Progenitor cell of endocrine pancreas (in vitro differentiated cells): ENCODE measurements at regions not wholly inside any gene's neighbourhood (a gene's known extent, or its start where the extent isn't known, plus 50 kb on each side); places are given as distances from the start of the nearest gene placed in this dataset.

Experiments
- DNase-seq: peaks from one replicate; pipeline ENCODE4 v3.0.0; 2021; ENCODE audit warnings: low spot score; ENCODE audit not compliant: unreplicated experiment
- H3K27ac Mint-ChIP-seq: 2 replicates; pipeline ENCODE4 v1.8.0; 2021; ENCODE audit warnings: mild to moderate bottlenecking, moderate library complexity, mixed read lengths
- H3K27me3 Mint-ChIP-seq: 2 replicates; pipeline ENCODE4 v1.8.0; 2021; ENCODE audit warnings: mixed read lengths
- H3K36me3 Mint-ChIP-seq: 2 replicates; pipeline ENCODE4 v1.8.0; 2022; ENCODE audit warnings: mixed read lengths; ENCODE audit not compliant: insufficient read depth
- H3K4me1 Mint-ChIP-seq: 2 replicates; pipeline ENCODE4 v1.8.0; 2021; ENCODE audit warnings: low read depth, mixed read lengths
- H3K4me3 Mint-ChIP-seq: 2 replicates; pipeline ENCODE4 v1.8.0; 2021; ENCODE audit warnings: low read depth, mild to moderate bottlenecking, moderate library complexity, mixed read lengths
- H3K9me3 Mint-ChIP-seq: 2 replicates; pipeline ENCODE4 v1.8.0; 2021; ENCODE audit warnings: low read depth, mixed read lengths
- CTCF ChIP-seq: fragments of 200-600 bp; sonication (generic); IDR thresholded peaks from one replicate; pipeline ENCODE4 v1.5.0; 2021; ENCODE audit warnings: antibody characterized with exemption, mild to moderate bottlenecking; ENCODE audit not compliant: unreplicated experiment

GRCh38 chr2:118554616-118555015 lies 292.8 kb downstream of the EN1 start:
- Mint-ChIP-seq H3K9me3 (no peaks in the 10 kb centered on the region), H3K27me3 (peaks cover 14% of the 10 kb centered on the region), H3K4me3 (no peak overlapping the region), H3K27ac (no peak overlapping the region), H3K36me3 (no peaks in the 10 kb centered on the region), H3K4me1 (no peaks in the 10 kb centered on the region)
- TF ChIP-seq CTCF, result peak; percentile 37
- DNase-seq, result no peak

DNA sequence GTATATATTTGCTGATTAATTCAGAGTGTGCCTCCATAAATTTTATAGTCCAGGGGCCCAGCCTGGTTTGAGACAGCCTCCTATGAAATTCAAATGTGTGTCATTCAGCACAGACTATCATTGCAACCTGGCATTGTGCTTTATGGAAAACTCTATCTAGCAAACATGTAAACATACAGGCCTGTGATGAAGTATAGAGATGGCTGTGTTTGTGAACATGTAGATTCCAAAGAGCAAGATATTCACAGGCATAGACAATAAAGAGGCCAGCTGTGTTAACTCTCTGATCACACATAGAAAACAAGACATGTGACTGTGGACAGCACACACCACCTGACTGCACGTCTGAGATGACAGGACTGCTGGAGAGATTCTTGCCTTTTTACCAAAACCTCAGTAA lies 297.9 kb downstream of the EN1 start:
- H3K27me3 Mint-ChIP-seq, result peaks cover 20% of the 10 kb centered on the region
- H3K36me3 Mint-ChIP-seq, result no peaks in the 10 kb centered on the region
- no peak overlapping the region for H3K27ac Mint-ChIP-seq
- H3K4me1 Mint-ChIP-seq, result no peaks in the 10 kb centered on the region
- no peak for DNase-seq
- no peak for TF ChIP-seq CTCF
- no peak overlapping the region for H3K4me3 Mint-ChIP-seq
- peaks cover 7% of the 10 kb centered on the region for H3K9me3 Mint-ChIP-seq

DNA sequence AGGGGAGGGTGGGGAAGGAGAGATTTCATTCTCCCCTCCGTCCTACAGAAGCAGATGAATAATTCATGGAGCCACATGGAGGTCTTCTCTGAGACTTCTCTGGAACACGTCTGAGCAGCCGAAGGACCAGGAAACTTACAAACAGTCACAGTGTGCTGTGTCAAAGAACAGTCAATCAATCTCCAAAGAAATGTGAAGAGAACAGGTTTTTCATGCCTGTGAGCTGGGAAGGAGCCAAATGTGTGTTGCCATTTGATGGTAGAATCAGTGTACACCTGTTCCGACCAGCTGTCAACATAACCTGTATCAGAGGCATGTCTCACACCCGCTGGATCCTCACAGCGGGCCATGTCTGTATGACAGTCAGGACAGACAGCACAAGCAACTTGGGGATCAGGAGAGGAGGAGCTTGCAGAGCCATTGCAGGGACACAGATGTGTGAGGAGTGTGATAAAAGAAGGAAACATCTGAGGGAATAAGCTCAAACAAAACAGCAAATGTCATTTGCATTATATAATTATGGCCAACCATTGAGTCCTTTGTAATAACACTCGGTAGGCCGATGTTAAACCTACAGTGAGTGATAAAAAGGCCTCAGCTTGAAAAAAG lies 298.5 kb downstream of the EN1 start:
- Mint-ChIP-seq H3K27me3 (peaks cover 18% of the 10 kb centered on the region), H3K9me3 (peaks cover 8% of the 10 kb centered on the region), H3K36me3 (no peaks in the 10 kb centered on the region), H3K4me1 (no peaks in the 10 kb centered on the region), H3K27ac (no peak overlapping the region), H3K4me3 (no peak overlapping the region)
- TF ChIP-seq CTCF, result no peak
- no peak for DNase-seq

DNA sequence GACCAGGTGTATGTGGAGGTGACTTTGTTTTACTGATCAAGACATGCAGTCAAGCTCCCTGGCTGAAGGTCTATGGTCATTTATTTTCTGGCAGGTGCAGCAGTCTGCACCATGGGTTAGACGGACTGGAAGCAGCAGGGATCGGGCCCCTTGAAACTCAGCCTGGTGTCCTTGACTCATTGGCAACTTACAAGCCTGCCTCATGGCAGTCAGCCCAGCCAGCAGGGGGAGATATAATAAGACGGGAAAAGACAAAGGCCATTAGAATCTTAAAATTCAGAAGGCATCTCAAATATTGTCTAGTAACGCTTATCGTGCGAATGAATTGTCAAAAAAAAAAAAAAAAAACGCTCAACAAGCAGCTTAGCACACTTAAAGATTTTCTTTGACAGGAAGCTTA lies 308.2 kb downstream of the EN1 start:
- Mint-ChIP-seq H3K27ac (no peak overlapping the region), H3K27me3 (peaks cover 35% of the 10 kb centered on the region), H3K4me3 (no peak overlapping the region), H3K36me3 (no peaks in the 10 kb centered on the region), H3K9me3 (peaks cover 5% of the 10 kb centered on the region), H3K4me1 (no peaks in the 10 kb centered on the region)
- peak; percentile 51 for TF ChIP-seq CTCF
- no peak for DNase-seq

- DNase-seq, result no peak
- Mint-ChIP-seq H3K27ac (no peak overlapping the region), H3K9me3 (no peaks in the 10 kb centered on the region), H3K36me3 (no peaks in the 10 kb centered on the region), H3K27me3 (peaks cover 27% of the 10 kb centered on the region), H3K4me3 (no peak overlapping the region), H3K4me1 (peaks cover 2% of the 10 kb centered on the region)
- TF ChIP-seq CTCF, result no peak
These were observed 311.1 kb downstream of the EN1 start for GRCh38 chr2:118536306-118536705.
